Natural killer cell (primary cell): ENCODE measurements at regions not wholly inside any gene's neighbourhood (a gene's known extent, or its start where the extent isn't known, plus 50 kb on each side); places are given as distances from the start of the nearest gene placed in this dataset.

Experiments used
- ATAC-seq, 3 donors: fragments of 150-1000 bp in 2 of 3; fragments of 200-7000 bp in 1 of 3; cut with Tn5 transposase; 1 replicate in 1 of 3; 2 replicates in 2 of 3; pipeline ENCODE4 v1.10.0; 2021; ENCODE audit warnings: mild to moderate bottlenecking in 2 of 3, moderate library complexity in 2 of 3
- DNase-seq, 2 donors: peaks; one replicate each; pipeline versions ENCODE4 v3.0.0 to v3.0.0-alpha.2; 2013 to 2021; ENCODE audit warnings: mixed read lengths in 1 of 2
- H3K27ac ChIP-seq: one replicate; pipeline ENCODE4 v1.5.1; 2013; ENCODE audit warnings: mild to moderate bottlenecking, low read length
- H3K27me3 ChIP-seq: one replicate; pipeline ENCODE4 v1.6.1; 2013; ENCODE audit warnings: low read length; ENCODE audit not compliant: control insufficient read depth, insufficient read depth
- H3K36me3 ChIP-seq: one replicate; pipeline ENCODE4 v1.6.1; 2013; ENCODE audit warnings: low read length; ENCODE audit not compliant: control insufficient read depth, insufficient read depth
- H3K4me1 ChIP-seq: one replicate; pipeline ENCODE4 v1.6.1; 2013; ENCODE audit warnings: low read length; ENCODE audit not compliant: control insufficient read depth, insufficient read depth
- H3K4me3 ChIP-seq: one replicate; pipeline ENCODE4 v1.5.1; 2013; ENCODE audit warnings: low read length
- H3K9me3 ChIP-seq: one replicate; pipeline ENCODE4 v1.6.1; 2013; ENCODE audit warnings: low read length; ENCODE audit not compliant: control insufficient read depth, insufficient read depth
- H3K27ac Mint-ChIP-seq, 2 donors: one replicate each; pipeline ENCODE4 v1.8.0; 2022; ENCODE audit warnings: mild to moderate bottlenecking in 2 of 2, mixed read lengths in 2 of 2, moderate library complexity in 1 of 2
- H3K27me3 Mint-ChIP-seq, 2 donors: one replicate each; pipeline ENCODE4 v1.8.0; 2022; ENCODE audit warnings: low read depth in 2 of 2, mixed read lengths in 2 of 2
- H3K36me3 Mint-ChIP-seq: one replicate; pipeline ENCODE4 v1.8.0; 2022; ENCODE audit warnings: mixed read lengths
- H3K4me1 Mint-ChIP-seq, 2 donors: one replicate each; pipeline ENCODE4 v1.8.0; 2022; ENCODE audit warnings: mixed read lengths in 2 of 2
- H3K4me3 Mint-ChIP-seq: one replicate; pipeline ENCODE4 v1.8.0; 2022; ENCODE audit warnings: mild to moderate bottlenecking, moderate library complexity, mixed read lengths
- H3K9me3 Mint-ChIP-seq, 2 donors: one replicate each; pipeline ENCODE4 v1.8.0; 2022; ENCODE audit warnings: mixed read lengths in 2 of 2
- WGBS: methylation state at CpG from one replicate; pipeline ENCODE4 v1.1.7; 2013; ENCODE audit warnings: missing lambda C conversion rate; ENCODE audit not compliant: insufficient coverage; 5-methylcytosine and 5-hydroxymethylcytosine counted together
- intact Hi-C: fragments of 100-400 bp; cut with micrococcal nuclease; formaldehyde crosslinking; loops from one replicate; pipeline ENCODE4 v1.14.2; 2022
- TF ChIP-seq, protein P1 (sequence below): fragments of 200-600 bp; IDR thresholded peaks from one replicate; pipeline ENCODE4 v1.8.0; 2022; ENCODE audit warnings: antibody characterized with exemption

- Mint-ChIP-seq H3K36me3 (no peaks in the 10 kb centered on the region), H3K4me3 (no peak overlapping the region), H3K27ac (no peak overlapping the region), H3K9me3 (no peaks in the 10 kb centered on the region), H3K27me3 (peaks cover 12 to 16% of the 10 kb centered on the region in 2 donors), H3K4me1 (no peaks in the 10 kb centered on the region)
- Histone ChIP-seq H3K4me1 (no peaks in the 10 kb centered on the region), H3K27ac (no peak overlapping the region), H3K9me3 (no peaks in the 10 kb centered on the region), H3K36me3 (no peaks in the 10 kb centered on the region), H3K27me3 (no peaks in the 10 kb centered on the region), H3K4me3 (no peak overlapping the region)
- ATAC-seq (no peak), DNase-seq (no peak)
- intact Hi-C loops: no loop called here
- WGBS: 83% methylated on average over 2 of the region's 2 CpGs
- TF ChIP-seq, protein P1, sequence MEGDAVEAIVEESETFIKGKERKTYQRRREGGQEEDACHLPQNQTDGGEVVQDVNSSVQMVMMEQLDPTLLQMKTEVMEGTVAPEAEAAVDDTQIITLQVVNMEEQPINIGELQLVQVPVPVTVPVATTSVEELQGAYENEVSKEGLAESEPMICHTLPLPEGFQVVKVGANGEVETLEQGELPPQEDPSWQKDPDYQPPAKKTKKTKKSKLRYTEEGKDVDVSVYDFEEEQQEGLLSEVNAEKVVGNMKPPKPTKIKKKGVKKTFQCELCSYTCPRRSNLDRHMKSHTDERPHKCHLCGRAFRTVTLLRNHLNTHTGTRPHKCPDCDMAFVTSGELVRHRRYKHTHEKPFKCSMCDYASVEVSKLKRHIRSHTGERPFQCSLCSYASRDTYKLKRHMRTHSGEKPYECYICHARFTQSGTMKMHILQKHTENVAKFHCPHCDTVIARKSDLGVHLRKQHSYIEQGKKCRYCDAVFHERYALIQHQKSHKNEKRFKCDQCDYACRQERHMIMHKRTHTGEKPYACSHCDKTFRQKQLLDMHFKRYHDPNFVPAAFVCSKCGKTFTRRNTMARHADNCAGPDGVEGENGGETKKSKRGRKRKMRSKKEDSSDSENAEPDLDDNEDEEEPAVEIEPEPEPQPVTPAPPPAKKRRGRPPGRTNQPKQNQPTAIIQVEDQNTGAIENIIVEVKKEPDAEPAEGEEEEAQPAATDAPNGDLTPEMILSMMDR: no peak
These were observed 102.1 kb upstream of the SIAH1 start for GRCh38 chr16:48487287-48487686.

GRCh38 chr16:48481772-48482171, 96.6 kb upstream of the SIAH1 start:
- TF ChIP-seq, protein P1: no peak
- Mint-ChIP-seq H3K27me3 (peaks cover 0 to 6% of the 10 kb centered on the region in 2 donors), H3K4me3 (no peak overlapping the region), H3K36me3 (no peaks in the 10 kb centered on the region), H3K9me3 (no peaks in the 10 kb centered on the region), H3K27ac (no peak overlapping the region), H3K4me1 (no peaks in the 10 kb centered on the region)
- no peak overlapping the region for H3K4me3 ChIP-seq
- ATAC-seq (no peak), DNase-seq (no peak)
- intact Hi-C loops: no loop called here
- H3K27me3 ChIP-seq: no peaks in the 10 kb centered on the region
- no peaks in the 10 kb centered on the region for H3K36me3 ChIP-seq
- no peaks in the 10 kb centered on the region for H3K4me1 ChIP-seq
- H3K27ac ChIP-seq: no peak overlapping the region
- 95% methylated on average over 2 of the region's 2 CpGs for WGBS
- no peaks in the 10 kb centered on the region for H3K9me3 ChIP-seq

DNA sequence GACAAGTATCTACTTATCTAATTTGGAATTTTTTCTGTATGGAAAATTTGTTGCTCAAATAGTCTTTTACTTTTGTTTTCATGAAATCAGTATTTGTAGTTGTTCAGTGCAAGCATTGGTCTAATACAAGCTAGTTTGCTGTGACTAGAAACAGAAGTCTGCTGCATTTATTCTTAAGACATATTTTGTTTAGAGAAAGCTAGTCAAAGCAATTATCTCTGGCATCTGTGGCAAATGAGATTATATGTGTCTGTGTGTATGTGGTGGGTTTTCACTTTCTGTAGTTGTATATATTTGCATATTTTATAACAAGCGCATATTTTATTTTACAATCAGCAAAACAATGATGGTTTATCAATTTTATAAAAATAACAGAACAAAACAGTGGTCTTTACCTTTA, 96.0 kb upstream of the SIAH1 start:
- no CpG with 5 or more reads among the region's 1 CpG for WGBS
- no peak overlapping the region for H3K27ac Mint-ChIP-seq

DNA sequence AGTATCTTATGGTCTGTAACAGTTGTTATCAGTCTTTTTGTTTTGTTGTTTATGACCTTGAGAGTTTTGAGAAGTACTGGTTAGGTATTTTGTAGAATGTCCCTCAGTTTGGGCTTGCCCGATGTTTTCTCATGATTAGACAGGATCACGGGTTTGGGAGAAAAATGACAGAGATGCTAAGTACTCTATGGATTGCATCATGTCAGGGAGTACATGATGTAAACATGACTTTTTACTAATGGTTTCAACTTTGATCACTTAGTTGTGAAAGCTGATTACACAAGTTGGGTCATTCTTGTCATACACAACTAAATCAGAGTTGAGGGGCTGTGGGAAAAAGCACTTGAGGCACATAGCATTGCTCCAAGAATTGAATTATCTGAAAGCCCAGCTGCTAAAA, 94.7 kb upstream of the SIAH1 start:
- H3K4me3 Mint-ChIP-seq: no peak overlapping the region
- Histone ChIP-seq H3K36me3 (no peaks in the 10 kb centered on the region), H3K4me1 (no peaks in the 10 kb centered on the region), H3K4me3 (no peak overlapping the region), H3K9me3 (no peaks in the 10 kb centered on the region), H3K27me3 (no peaks in the 10 kb centered on the region), H3K27ac (no peak overlapping the region)
- DNase-seq (no peak), ATAC-seq (no peak)
- intact Hi-C loops: no loop called here
- no peaks in the 10 kb centered on the region for H3K36me3 Mint-ChIP-seq
- H3K9me3 Mint-ChIP-seq: no peaks in the 10 kb centered on the region
- TF ChIP-seq, protein P1: no peak
- H3K4me1 Mint-ChIP-seq: no peaks in the 10 kb centered on the region
- no peak overlapping the region for H3K27ac Mint-ChIP-seq
- 95% methylated on average over 2 of the region's 2 CpGs for WGBS
- H3K27me3 Mint-ChIP-seq: peaks cover 0 to 13% of the 10 kb centered on the region in 2 donors

More for the DNA sequence above, 96.0 kb upstream of the SIAH1 start:
- Histone ChIP-seq H3K36me3 (no peaks in the 10 kb centered on the region), H3K4me1 (no peaks in the 10 kb centered on the region), H3K9me3 (no peaks in the 10 kb centered on the region), H3K4me3 (no peak overlapping the region), H3K27ac (no peak overlapping the region), H3K27me3 (no peaks in the 10 kb centered on the region)
- H3K27me3 Mint-ChIP-seq: peaks cover 0 to 6% of the 10 kb centered on the region in 2 donors
- no peaks in the 10 kb centered on the region for H3K4me1 Mint-ChIP-seq
- ATAC-seq: no peak
- intact Hi-C loops: no loop called here
- no peaks in the 10 kb centered on the region for H3K9me3 Mint-ChIP-seq
- no peak overlapping the region for H3K4me3 Mint-ChIP-seq
- DNase-seq: no peak
- TF ChIP-seq, protein P1: no peak
- no peaks in the 10 kb centered on the region for H3K36me3 Mint-ChIP-seq
